Keratinocyte (primary cell): ENCODE measurements at regions not wholly inside any gene's neighbourhood (a gene's known extent, or its start where the extent isn't known, plus 50 kb on each side); places are given as distances from the start of the nearest gene placed in this dataset.

Experiments
- EZH2 ChIP-seq: IDR thresholded peaks from one replicate; pipeline ENCODE4 v1.6.1; 2012; ENCODE audit warnings: inconsistent platforms, mild to moderate bottlenecking, low read length, moderate library complexity
- TF ChIP-seq, protein P1 (sequence below), 3 experiments: IDR thresholded peaks in 1 of 3; conservative IDR thresholded peaks in 1 of 3; optimal IDR thresholded peaks in 1 of 3; 2 replicates in 2 of 3; 3 replicates in 1 of 3; pipeline versions ENCODE3 to v1.5.1; 2011; ENCODE audit warnings: low read length in 3 of 3, mild to moderate bottlenecking in 3 of 3, moderate library complexity in 2 of 3, control low read depth in 1 of 3, inconsistent platforms in 1 of 3; ENCODE audit not compliant: insufficient read depth in 2 of 3; ENCODE audit errors: extremely low read depth in 1 of 3

DNA sequence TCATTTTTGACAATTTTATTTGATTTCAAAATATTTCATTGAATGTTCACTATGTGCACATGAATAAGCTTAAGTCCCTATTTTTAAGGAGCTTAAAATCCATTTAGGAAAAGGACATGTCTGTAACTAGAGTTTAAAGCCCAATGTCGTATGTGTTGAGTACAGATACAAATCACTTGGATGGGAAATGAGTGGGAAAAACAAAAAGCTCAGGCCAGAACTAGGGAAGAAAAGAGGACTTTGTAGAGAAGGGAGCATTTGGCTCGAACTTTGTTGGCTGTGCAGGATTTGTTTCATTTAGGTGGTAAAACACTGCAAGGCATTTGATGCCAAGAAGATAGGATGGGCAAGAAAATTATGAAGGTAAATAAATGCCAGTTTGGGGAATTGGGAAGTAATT, 653.1 kb upstream of the KCNMB2 start:
- TF ChIP-seq, protein P1, sequence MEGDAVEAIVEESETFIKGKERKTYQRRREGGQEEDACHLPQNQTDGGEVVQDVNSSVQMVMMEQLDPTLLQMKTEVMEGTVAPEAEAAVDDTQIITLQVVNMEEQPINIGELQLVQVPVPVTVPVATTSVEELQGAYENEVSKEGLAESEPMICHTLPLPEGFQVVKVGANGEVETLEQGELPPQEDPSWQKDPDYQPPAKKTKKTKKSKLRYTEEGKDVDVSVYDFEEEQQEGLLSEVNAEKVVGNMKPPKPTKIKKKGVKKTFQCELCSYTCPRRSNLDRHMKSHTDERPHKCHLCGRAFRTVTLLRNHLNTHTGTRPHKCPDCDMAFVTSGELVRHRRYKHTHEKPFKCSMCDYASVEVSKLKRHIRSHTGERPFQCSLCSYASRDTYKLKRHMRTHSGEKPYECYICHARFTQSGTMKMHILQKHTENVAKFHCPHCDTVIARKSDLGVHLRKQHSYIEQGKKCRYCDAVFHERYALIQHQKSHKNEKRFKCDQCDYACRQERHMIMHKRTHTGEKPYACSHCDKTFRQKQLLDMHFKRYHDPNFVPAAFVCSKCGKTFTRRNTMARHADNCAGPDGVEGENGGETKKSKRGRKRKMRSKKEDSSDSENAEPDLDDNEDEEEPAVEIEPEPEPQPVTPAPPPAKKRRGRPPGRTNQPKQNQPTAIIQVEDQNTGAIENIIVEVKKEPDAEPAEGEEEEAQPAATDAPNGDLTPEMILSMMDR (optimal IDR thresholded peaks at IDR 0.05 in 1 of 3, IDR thresholded peaks at IDR 0.05 in 1 of 3, conservative IDR thresholded peaks at IDR 0.05 in 1 of 3; ENCODE audit: extremely low read depth in 1 of 3, insufficient read depth in 2 of 3, low read length in 3 of 3): no peak
- TF ChIP-seq EZH2: no peak
